Lower lobe of right lung (tissue), 2 donors: ENCODE measurements at regions not wholly inside any gene's neighbourhood (a gene's known extent, or its start where the extent isn't known, plus 50 kb on each side); places are given as distances from the start of the nearest gene placed in this dataset.

Experiments
- ATAC-seq, 2 donors: fragments of 200-7000 bp; cut with Tn5 transposase; one replicate each; pipeline ENCODE4 v1.9.1; 2020 to 2022; ENCODE audit warnings: mild to moderate bottlenecking in 2 of 2, moderate library complexity in 2 of 2
- DNase-seq: peaks from one replicate; pipeline ENCODE4 v3.0.0-alpha.2; 2020
- H3K27ac ChIP-seq: fragments of 200-600 bp; one replicate; pipeline ENCODE4 v1.8.0; 2022
- H3K27me3 ChIP-seq: fragments of 200-600 bp; one replicate; pipeline ENCODE4 v1.8.0; 2022; ENCODE audit warnings: low read depth
- H3K36me3 ChIP-seq: fragments of 200-600 bp; one replicate; pipeline ENCODE4 v1.8.0; 2022; ENCODE audit warnings: mild to moderate bottlenecking
- H3K4me1 ChIP-seq: fragments of 200-600 bp; one replicate; pipeline ENCODE4 v1.8.0; 2022
- H3K4me3 ChIP-seq: fragments of 200-600 bp; one replicate; pipeline ENCODE4 v1.8.0; 2022; ENCODE audit warnings: mild to moderate bottlenecking
- H3K9me3 ChIP-seq: fragments of 200-600 bp; one replicate; pipeline ENCODE4 v1.8.0; 2022
- intact Hi-C: fragments of 100-400 bp; cut with DNase I; formaldehyde crosslinking; loops from one replicate; pipeline ENCODE4 v1.11.0; 2022
- TF ChIP-seq, protein P1 (sequence below): fragments of 200-600 bp; IDR thresholded peaks from one replicate; pipeline ENCODE4 v1.8.0; 2022; ENCODE audit warnings: antibody characterized with exemption, mild to moderate bottlenecking
- donor health status: DM: no; HTN: yes; CAD: no; lungs with severe emphysema.

DNA sequence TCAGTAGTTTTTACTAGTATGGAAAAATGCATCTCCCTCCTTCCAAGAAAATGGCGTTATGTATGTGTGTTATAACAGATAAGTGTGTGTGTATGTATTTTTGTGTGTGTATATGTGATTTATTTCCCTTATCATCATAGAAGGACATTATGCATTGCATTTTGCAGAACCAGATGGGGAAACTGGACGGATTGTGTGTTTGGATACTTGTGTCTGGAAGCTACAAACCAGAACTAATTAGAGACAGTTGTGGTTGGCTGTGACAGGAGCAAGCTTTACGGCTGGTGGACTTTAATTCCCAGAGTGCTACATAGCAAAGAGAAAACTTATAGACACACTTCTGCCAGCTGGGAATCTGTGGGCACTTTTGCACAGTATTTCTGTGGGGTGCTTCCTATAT, 162.5 kb downstream of the RWDD3 start:
- Histone ChIP-seq H3K4me1 (no peaks in the 10 kb centered on the region), H3K27ac (no peak overlapping the region), H3K9me3 (no peaks in the 10 kb centered on the region), H3K4me3 (no peak overlapping the region), H3K36me3 (no peaks in the 10 kb centered on the region), H3K27me3 (no peaks in the 10 kb centered on the region)
- TF ChIP-seq, protein P1, sequence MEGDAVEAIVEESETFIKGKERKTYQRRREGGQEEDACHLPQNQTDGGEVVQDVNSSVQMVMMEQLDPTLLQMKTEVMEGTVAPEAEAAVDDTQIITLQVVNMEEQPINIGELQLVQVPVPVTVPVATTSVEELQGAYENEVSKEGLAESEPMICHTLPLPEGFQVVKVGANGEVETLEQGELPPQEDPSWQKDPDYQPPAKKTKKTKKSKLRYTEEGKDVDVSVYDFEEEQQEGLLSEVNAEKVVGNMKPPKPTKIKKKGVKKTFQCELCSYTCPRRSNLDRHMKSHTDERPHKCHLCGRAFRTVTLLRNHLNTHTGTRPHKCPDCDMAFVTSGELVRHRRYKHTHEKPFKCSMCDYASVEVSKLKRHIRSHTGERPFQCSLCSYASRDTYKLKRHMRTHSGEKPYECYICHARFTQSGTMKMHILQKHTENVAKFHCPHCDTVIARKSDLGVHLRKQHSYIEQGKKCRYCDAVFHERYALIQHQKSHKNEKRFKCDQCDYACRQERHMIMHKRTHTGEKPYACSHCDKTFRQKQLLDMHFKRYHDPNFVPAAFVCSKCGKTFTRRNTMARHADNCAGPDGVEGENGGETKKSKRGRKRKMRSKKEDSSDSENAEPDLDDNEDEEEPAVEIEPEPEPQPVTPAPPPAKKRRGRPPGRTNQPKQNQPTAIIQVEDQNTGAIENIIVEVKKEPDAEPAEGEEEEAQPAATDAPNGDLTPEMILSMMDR, result no peak
- DNase-seq (no peak), ATAC-seq (no peak)
- intact Hi-C loops, result no loop called here

DNA sequence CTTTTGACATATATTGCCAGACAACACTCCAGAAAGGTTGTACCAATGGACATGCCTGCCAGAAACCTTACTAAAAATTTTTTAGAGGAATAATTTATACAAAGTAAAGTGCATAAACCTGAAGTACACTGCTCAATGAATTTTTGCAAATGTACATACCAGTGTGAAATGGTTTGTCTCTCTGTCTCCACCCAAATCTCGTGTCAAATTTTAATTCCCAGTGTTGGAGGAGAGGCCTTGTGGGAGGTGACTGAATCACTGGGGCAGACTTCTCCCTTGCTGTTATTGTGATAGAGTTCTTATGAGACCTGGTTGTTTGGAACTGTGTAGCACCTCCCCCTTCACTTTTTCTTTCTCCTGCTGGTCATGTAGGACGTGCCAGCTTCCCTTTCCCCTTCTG, 168.8 kb downstream of the RWDD3 start:
- H3K4me3 ChIP-seq, result no peak overlapping the region
- intact Hi-C loops, result no loop called here
- no peaks in the 10 kb centered on the region for H3K4me1 ChIP-seq
- ATAC-seq (no peak), DNase-seq (no peak)
- no peak overlapping the region for H3K27ac ChIP-seq
- no peaks in the 10 kb centered on the region for H3K36me3 ChIP-seq
- no peaks in the 10 kb centered on the region for H3K27me3 ChIP-seq
- no peaks in the 10 kb centered on the region for H3K9me3 ChIP-seq
- TF ChIP-seq, protein P1, result no peak

DNA sequence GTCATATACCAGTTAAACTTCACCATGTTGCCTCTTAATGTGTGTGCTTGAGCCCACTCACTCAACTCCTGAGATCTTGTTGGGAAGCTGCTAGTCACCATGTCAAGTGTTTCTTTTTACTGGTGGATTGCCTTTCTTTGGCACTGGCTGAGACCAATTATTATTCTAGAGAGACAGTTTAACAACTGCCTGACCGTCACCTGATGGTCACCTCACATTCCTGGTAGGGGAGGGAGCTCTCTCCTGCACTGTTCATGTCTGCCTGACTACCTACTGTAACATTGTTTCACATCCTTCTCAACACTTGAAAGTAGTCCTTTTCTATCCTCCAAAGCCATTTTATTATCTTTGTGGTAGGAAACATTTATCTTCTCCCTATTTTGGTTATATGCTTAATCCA, 172.3 kb downstream of the RWDD3 start:
- Histone ChIP-seq H3K4me3 (no peak overlapping the region), H3K27ac (no peak overlapping the region), H3K9me3 (no peaks in the 10 kb centered on the region), H3K36me3 (no peaks in the 10 kb centered on the region), H3K27me3 (no peaks in the 10 kb centered on the region), H3K4me1 (no peaks in the 10 kb centered on the region)
- ATAC-seq (no peak), DNase-seq (no peak)
- TF ChIP-seq, protein P1, result no peak
- intact Hi-C loops, result no loop called here

DNA sequence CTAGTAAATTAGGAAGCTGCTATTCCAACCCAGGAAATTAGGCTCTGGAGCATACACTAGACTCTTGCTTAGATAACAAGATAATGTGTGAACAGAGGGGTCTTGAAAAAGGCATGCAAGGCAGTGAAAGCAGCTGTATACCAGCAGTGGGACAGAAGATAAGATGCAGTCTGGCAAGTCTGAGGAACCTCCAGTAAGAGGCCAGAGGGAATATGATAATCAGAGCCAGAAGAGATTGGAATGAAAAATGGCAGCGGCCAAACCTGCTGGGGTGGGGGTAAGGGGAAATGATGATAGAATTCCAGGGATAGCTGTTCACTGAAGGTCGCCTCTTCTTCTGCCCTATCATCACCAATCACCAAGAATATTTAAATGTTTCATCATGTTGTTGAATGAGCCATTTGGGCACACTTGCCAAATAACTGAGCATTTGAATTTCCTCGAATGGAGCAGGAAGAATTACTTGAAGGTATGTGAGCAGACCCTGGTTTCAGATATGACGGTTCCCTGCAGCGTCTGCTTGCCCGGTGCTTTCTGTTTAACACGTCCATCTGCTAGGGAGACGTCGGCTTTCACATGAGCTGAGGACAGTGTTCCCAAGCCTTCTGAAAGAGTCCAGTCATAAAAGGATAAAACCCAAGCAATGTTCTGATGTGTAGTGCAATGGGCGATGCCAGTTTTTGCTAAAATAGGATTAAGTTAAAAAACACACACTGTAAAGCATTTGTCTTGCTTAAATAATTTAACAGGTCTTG, 173.3 kb downstream of the RWDD3 start:
- Histone ChIP-seq H3K4me3 (no peak overlapping the region), H3K4me1 (no peaks in the 10 kb centered on the region), H3K36me3 (no peaks in the 10 kb centered on the region), H3K27ac (no peak overlapping the region), H3K27me3 (no peaks in the 10 kb centered on the region), H3K9me3 (no peaks in the 10 kb centered on the region)
- TF ChIP-seq, protein P1, result no peak
- intact Hi-C loops, result no loop called here
- no peak for ATAC-seq
- DNase-seq, result no peak

DNA sequence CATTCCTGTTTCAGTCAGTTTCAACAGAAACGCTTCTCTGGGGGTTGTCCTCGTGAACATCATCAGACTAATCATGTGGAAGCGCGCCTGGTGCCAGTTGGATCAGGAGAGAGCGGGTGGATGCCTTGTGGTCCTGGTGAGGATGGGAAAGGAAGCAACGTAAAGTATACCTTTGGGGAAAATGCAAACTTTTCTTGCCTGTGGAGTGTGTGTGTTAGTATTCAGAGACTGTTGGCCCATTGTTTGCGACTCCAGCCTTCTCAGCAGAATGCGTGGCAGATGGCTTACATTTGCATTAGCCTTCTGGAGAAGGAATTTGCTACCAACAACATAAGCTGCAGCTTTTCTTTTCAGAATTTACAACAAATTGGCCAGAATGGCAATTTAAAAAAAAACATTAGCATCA, 173.9 kb downstream of the RWDD3 start:
- Histone ChIP-seq H3K27ac (no peak overlapping the region), H3K27me3 (no peaks in the 10 kb centered on the region), H3K4me1 (no peaks in the 10 kb centered on the region), H3K36me3 (no peaks in the 10 kb centered on the region), H3K4me3 (no peak overlapping the region), H3K9me3 (no peaks in the 10 kb centered on the region)
- no peak for ATAC-seq
- intact Hi-C loops, result no loop called here
- TF ChIP-seq, protein P1, result no peak
- DNase-seq, result no peak
